ENCODE measurements at regions not wholly inside any gene's neighbourhood (a gene's known extent, or its start where the extent isn't known, plus 50 kb on each side); places are given as distances from the start of the nearest gene placed in this dataset.

- Mint-ChIP-seq H3K4me3 (ENCODE audit: low read depth, unreplicated experiment) (no peak overlapping the region), H3K27ac (ENCODE audit: unreplicated experiment) (no peak overlapping the region), H3K36me3 (ENCODE audit: insufficient read depth, unreplicated experiment) (no peaks in the 10 kb centered on the region), H3K4me1 (ENCODE audit: low read depth, unreplicated experiment) (no peaks in the 10 kb centered on the region), H3K27me3 (ENCODE audit: unreplicated experiment) (no peaks in the 10 kb centered on the region), H3K9me3 (ENCODE audit: low read depth, unreplicated experiment) (peaks cover 5% of the 10 kb centered on the region)
- intact Hi-C loops (cut with micrococcal nuclease; ENCODE audit: unreplicated experiment): no loop called here
- TF ChIP-seq CTCF (IDR thresholded peaks at IDR 0.05; ENCODE audit: unreplicated experiment): no peak
- no TSS peak for BruUV-seq (replicated peaks)
- DNase-seq: no peak
- CTCF ChIA-PET: no interaction called here
Observed at GRCh38 chr5:8824371-8824770, 721.5 kb downstream of the SEMA5A start.

DNA sequence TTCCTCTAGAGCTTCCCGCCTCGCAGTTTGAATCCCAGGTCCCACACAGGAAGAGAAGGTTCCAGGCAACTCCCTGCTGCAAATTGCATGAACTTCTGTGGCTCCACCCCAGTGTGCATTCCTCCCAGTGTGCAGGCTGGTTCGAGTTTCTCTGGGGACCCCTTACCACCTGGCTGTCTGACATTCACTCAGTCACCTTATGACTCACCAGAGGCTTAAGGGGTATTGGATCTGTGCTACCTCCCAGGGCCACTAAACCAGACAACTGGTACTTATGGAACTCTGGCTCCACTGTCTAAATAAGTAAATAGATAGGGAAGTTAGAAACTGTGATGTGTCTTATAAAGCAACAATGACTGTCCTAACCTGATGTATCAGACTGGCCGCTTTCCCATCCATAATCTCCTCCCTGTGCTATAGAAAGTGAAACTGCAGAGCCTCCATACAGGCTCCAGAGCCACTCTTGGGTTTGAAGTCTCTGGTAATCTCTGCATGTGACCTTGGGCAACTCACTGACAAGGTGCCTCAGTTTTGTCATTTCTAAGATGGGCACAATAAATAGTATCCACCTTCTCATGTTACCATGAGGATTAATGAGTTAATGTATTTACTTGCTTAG, 720.6 kb downstream of the SEMA5A start:
- H3K4me1 Mint-ChIP-seq (ENCODE audit: low read depth, unreplicated experiment): no peaks in the 10 kb centered on the region
- peaks cover 5% of the 10 kb centered on the region for H3K9me3 Mint-ChIP-seq (ENCODE audit: low read depth, unreplicated experiment)
- H3K4me3 Mint-ChIP-seq (ENCODE audit: low read depth, unreplicated experiment): no peak overlapping the region
- CTCF ChIA-PET: no interaction called here
- DNase-seq: no peak
- BruUV-seq (replicated peaks): no TSS peak
- intact Hi-C loops (cut with micrococcal nuclease; ENCODE audit: unreplicated experiment): no loop called here
- H3K36me3 Mint-ChIP-seq (ENCODE audit: insufficient read depth, unreplicated experiment): no peaks in the 10 kb centered on the region
- no peak for TF ChIP-seq CTCF (IDR thresholded peaks at IDR 0.05; ENCODE audit: unreplicated experiment)
- H3K27me3 Mint-ChIP-seq (ENCODE audit: unreplicated experiment): no peaks in the 10 kb centered on the region
- H3K27ac Mint-ChIP-seq (ENCODE audit: unreplicated experiment): no peak overlapping the region

GRCh38 chr5:8826508-8826907, 719.4 kb downstream of the SEMA5A start:
- no peak for TF ChIP-seq CTCF (IDR thresholded peaks at IDR 0.05; ENCODE audit: unreplicated experiment)
- Mint-ChIP-seq H3K27me3 (ENCODE audit: unreplicated experiment) (no peaks in the 10 kb centered on the region), H3K4me3 (ENCODE audit: low read depth, unreplicated experiment) (no peak overlapping the region), H3K4me1 (ENCODE audit: low read depth, unreplicated experiment) (no peaks in the 10 kb centered on the region), H3K36me3 (ENCODE audit: insufficient read depth, unreplicated experiment) (no peaks in the 10 kb centered on the region), H3K9me3 (ENCODE audit: low read depth, unreplicated experiment) (peaks cover 9% of the 10 kb centered on the region), H3K27ac (ENCODE audit: unreplicated experiment) (no peak overlapping the region)
- intact Hi-C loops (cut with micrococcal nuclease; ENCODE audit: unreplicated experiment): no loop called here
- BruUV-seq (replicated peaks): no TSS peak
- CTCF ChIA-PET: no interaction called here
- DNase-seq: no peak

GRCh38 chr5:8827696-8828095, 718.2 kb downstream of the SEMA5A start:
- H3K4me3 Mint-ChIP-seq (ENCODE audit: low read depth, unreplicated experiment): no peak overlapping the region
- CTCF ChIA-PET: no interaction called here
- peaks cover 5% of the 10 kb centered on the region for H3K9me3 Mint-ChIP-seq (ENCODE audit: low read depth, unreplicated experiment)
- intact Hi-C loops (cut with micrococcal nuclease; ENCODE audit: unreplicated experiment): no loop called here
- H3K27ac Mint-ChIP-seq (ENCODE audit: unreplicated experiment): no peak overlapping the region
- H3K27me3 Mint-ChIP-seq (ENCODE audit: unreplicated experiment): no peaks in the 10 kb centered on the region
- H3K36me3 Mint-ChIP-seq (ENCODE audit: insufficient read depth, unreplicated experiment): no peaks in the 10 kb centered on the region
- TF ChIP-seq CTCF (IDR thresholded peaks at IDR 0.05; ENCODE audit: unreplicated experiment): no peak
- no peaks in the 10 kb centered on the region for H3K4me1 Mint-ChIP-seq (ENCODE audit: low read depth, unreplicated experiment)
- DNase-seq: no peak
- BruUV-seq (replicated peaks): no TSS peak
